ENCODE measurements at regions not wholly inside any gene's neighbourhood (a gene's known extent, or its start where the extent isn't known, plus 50 kb on each side); places are given as distances from the start of the nearest gene placed in this dataset.
A peak's percentile ranks its signal among the peaks of the same experiment; 100 is the strongest.

DNA sequence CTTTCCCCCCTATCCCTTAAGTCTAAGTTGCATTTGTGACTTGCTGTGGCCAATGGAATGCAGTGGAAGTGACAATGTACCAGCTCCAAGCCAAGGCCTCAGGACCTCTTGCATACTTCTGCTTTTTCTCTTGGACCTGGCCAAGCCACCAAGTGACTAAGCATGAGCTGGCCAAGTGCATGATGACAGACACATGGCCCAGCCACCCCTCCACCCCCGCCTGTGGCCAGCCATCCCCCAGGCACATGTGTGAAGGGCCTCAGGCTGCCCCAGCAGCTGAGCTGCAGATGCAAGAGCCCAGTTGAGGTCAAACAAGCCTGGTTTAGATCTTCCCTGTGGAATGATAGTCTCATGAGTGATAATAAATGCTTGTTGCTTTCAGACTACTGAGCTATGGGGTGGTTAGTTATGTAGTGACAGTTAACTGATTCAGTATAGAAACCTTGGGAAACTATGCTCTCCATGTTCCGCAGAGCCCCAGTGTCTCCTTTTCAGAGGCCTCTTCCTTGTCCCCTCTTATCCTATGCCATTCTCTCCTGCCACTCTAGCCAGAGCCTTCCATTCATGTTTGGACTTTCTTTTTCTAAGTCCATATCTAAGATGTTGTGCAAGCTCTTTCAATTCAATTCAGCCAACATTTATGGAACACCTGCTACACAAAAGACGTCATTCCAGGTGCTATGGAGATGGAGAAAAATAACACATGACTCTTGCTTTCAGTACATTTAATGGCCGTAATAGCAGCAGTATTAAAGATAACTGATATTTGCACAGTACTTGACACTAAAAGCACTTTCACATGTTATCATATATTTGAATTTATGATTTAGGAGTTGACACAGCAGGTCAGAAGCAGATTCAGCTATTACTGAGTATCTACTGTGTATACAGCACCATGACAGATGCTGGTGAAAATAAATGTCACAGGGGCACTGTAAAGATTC, 55.5 kb upstream of the LOXL4 start (continued):
- no peak for TF ChIP-seq BRCA1 (IDR thresholded peaks at IDR 0.05)
- TF ChIP-seq BRCA1 (CRISPR knock-in tag; IDR thresholded peaks at IDR 0.05) = no peak
- TF ChIP-seq, protein P1, sequence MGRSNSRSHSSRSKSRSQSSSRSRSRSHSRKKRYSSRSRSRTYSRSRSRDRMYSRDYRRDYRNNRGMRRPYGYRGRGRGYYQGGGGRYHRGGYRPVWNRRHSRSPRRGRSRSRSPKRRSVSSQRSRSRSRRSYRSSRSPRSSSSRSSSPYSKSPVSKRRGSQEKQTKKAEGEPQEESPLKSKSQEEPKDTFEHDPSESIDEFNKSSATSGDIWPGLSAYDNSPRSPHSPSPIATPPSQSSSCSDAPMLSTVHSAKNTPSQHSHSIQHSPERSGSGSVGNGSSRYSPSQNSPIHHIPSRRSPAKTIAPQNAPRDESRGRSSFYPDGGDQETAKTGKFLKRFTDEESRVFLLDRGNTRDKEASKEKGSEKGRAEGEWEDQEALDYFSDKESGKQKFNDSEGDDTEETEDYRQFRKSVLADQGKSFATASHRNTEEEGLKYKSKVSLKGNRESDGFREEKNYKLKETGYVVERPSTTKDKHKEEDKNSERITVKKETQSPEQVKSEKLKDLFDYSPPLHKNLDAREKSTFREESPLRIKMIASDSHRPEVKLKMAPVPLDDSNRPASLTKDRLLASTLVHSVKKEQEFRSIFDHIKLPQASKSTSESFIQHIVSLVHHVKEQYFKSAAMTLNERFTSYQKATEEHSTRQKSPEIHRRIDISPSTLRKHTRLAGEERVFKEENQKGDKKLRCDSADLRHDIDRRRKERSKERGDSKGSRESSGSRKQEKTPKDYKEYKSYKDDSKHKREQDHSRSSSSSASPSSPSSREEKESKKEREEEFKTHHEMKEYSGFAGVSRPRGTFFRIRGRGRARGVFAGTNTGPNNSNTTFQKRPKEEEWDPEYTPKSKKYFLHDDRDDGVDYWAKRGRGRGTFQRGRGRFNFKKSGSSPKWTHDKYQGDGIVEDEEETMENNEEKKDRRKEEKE (IDR thresholded peaks at IDR 0.05; ENCODE audit: borderline replicate concordance in 1 of 2, control insufficient read depth in 1 of 2, low read depth in 2 of 2, low read length in 1 of 2) = no peak
- TF ChIP-seq, protein P2, sequence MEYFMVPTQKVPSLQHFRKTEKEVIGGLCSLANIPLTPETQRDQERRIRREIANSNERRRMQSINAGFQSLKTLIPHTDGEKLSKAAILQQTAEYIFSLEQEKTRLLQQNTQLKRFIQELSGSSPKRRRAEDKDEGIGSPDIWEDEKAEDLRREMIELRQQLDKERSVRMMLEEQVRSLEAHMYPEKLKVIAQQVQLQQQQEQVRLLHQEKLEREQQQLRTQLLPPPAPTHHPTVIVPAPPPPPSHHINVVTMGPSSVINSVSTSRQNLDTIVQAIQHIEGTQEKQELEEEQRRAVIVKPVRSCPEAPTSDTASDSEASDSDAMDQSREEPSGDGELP (CRISPR knock-in tag; IDR thresholded peaks at IDR 0.05; ENCODE audit: borderline replicate concordance) = peak; percentile 96
- peak; percentile 15; the same call in 1 of the 2 replicates for TF ChIP-seq RB1 (IDR thresholded peaks at IDR 0.05; ENCODE audit: low read depth)
- TF ChIP-seq PHF8 (IDR thresholded peaks at IDR 0.05; ENCODE audit: borderline replicate concordance, low read length) = no peak
- TF ChIP-seq ATF1 (CRISPR knock-in tag; IDR thresholded peaks at IDR 0.05) = no peak
- TF ChIP-seq ATF1 (tag; IDR thresholded peaks at IDR 0.05) = peak; percentile 40
- peak; percentile 74 for TF ChIP-seq C11orf30 (IDR thresholded peaks at IDR 0.05; ENCODE audit: low read depth)
- TF ChIP-seq, protein P3, sequence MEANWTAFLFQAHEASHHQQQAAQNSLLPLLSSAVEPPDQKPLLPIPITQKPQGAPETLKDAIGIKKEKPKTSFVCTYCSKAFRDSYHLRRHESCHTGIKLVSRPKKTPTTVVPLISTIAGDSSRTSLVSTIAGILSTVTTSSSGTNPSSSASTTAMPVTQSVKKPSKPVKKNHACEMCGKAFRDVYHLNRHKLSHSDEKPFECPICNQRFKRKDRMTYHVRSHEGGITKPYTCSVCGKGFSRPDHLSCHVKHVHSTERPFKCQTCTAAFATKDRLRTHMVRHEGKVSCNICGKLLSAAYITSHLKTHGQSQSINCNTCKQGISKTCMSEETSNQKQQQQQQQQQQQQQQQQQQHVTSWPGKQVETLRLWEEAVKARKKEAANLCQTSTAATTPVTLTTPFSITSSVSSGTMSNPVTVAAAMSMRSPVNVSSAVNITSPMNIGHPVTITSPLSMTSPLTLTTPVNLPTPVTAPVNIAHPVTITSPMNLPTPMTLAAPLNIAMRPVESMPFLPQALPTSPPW (CRISPR knock-in tag; IDR thresholded peaks at IDR 0.05) = peak; percentile 95
- no peak for TF ChIP-seq PHF20 (IDR thresholded peaks at IDR 0.05; ENCODE audit: partially characterized antibody)
- TF ChIP-seq ZNF445 (CRISPR knock-in tag; IDR thresholded peaks at IDR 0.05; ENCODE audit: low read depth) = no peak
- no peak for TF ChIP-seq ETV1 (tag; conservative IDR thresholded peaks at IDR 0.05; ENCODE audit: low read depth)
- no peak for TF ChIP-seq RBM25 (IDR thresholded peaks at IDR 0.05; ENCODE audit: low read depth, low read length, severe bottlenecking)
- TF ChIP-seq GATA2 (CRISPR knock-in tag; IDR thresholded peaks at IDR 0.05) = no peak
- TF ChIP-seq KDM1A (IDR thresholded peaks at IDR 0.05) = peak in 1 of 2 experiments; percentile 58; a peak in 2 of 4 replicates
- TF ChIP-seq ZNF561 (CRISPR knock-in tag; conservative IDR thresholded peaks at IDR 0.05) = no peak
- TF ChIP-seq ZNF766 (CRISPR knock-in tag; conservative IDR thresholded peaks at IDR 0.05) = 0 out of 2 replicates have a peak, but pooled peaks have one; percentile 23
- TF ChIP-seq TAF9B (IDR thresholded peaks at IDR 0.05; ENCODE audit: partially characterized antibody) = peak; percentile 39
- TF ChIP-seq PCBP1 (IDR thresholded peaks at IDR 0.05; ENCODE audit: low read depth, low read length, poor library complexity, severe bottlenecking) = no peak
- no peak for TF ChIP-seq BCOR (IDR thresholded peaks at IDR 0.05)
- TF ChIP-seq SRSF9 (IDR thresholded peaks at IDR 0.05; ENCODE audit: borderline replicate concordance, low read depth, low read length) = no peak
- peak; percentile 43 for TF ChIP-seq EP300 (IDR thresholded peaks at IDR 0.05; ENCODE audit: low read length)
- peak; percentile 73 for TF ChIP-seq TCF3 (CRISPR knock-in tag; IDR thresholded peaks at IDR 0.05)
